Smooth muscle cell (in vitro differentiated cells): ENCODE measurements at regions not wholly inside any gene's neighbourhood (a gene's known extent, or its start where the extent isn't known, plus 50 kb on each side); places are given as distances from the start of the nearest gene placed in this dataset.

Experiments
- DNase-seq: peaks from one replicate; lab custom pipeline; 2025; ENCODE audit not compliant: unreplicated experiment; lab: John Stamatoyannopoulos, UW
- H2AFZ ChIP-seq: fragments of 200-600 bp; sonication (generic); 2 replicates; pipeline ENCODE4 v1.6.0; 2016; ENCODE audit warnings: antibody characterized with exemption, low read depth, mild to moderate bottlenecking
- H3F3A ChIP-seq: fragments of 200-600 bp; sonication (generic); 2 replicates; pipeline ENCODE4 v1.6.0; 2017; ENCODE audit warnings: antibody characterized with exemption, low read depth
- H3K27ac ChIP-seq: fragments of 200-600 bp; sonication (generic); 2 replicates; pipeline ENCODE4 v1.5.1; 2016; ENCODE audit warnings: low read depth, mild to moderate bottlenecking
- H3K27me3 ChIP-seq: fragments of 200-600 bp; sonication (generic); 2 replicates; pipeline ENCODE4 v1.6.1; 2016; ENCODE audit warnings: low read depth, mild to moderate bottlenecking
- H3K36me3 ChIP-seq: fragments of 200-600 bp; sonication (generic); 2 replicates; pipeline ENCODE4 v1.5.1; 2016; ENCODE audit warnings: low read depth
- H3K4me1 ChIP-seq: fragments of 200-600 bp; sonication (generic); 2 replicates; pipeline ENCODE4 v1.5.1; 2016; ENCODE audit warnings: low read depth
- H3K4me2 ChIP-seq: fragments of 200-600 bp; sonication (generic); 2 replicates; pipeline ENCODE4 v1.6.0; 2016; ENCODE audit warnings: mild to moderate bottlenecking
- H3K4me3 ChIP-seq: fragments of 200-600 bp; sonication (generic); 2 replicates; pipeline ENCODE4 v1.5.1; 2016; ENCODE audit warnings: mild to moderate bottlenecking
- H3K79me2 ChIP-seq: fragments of 200-600 bp; sonication (generic); 2 replicates; pipeline ENCODE4 v1.6.0; 2016; ENCODE audit warnings: low read depth, mild to moderate bottlenecking
- H3K9ac ChIP-seq: fragments of 200-600 bp; sonication (generic); 2 replicates; pipeline ENCODE4 v1.6.0; 2016; ENCODE audit warnings: low read depth
- H3K9me3 ChIP-seq: fragments of 200-600 bp; sonication (generic); replicated peaks from 2 replicates; pipeline ENCODE4 v1.5.1; 2016; ENCODE audit warnings: low read depth
- H4K20me1 ChIP-seq: fragments of 200-600 bp; sonication (generic); 2 replicates; pipeline ENCODE4 v1.6.0; 2016; ENCODE audit warnings: low read depth
- WGBS: methylation state at CpG from one replicate; pipeline ENCODE4 v1.1.7; 2016; ENCODE audit warnings: low lambda C conversion rate; 5-methylcytosine and 5-hydroxymethylcytosine counted together
- TF ChIP-seq, protein P1 (sequence below): fragments of 200-600 bp; sonication (generic); IDR thresholded peaks from 2 replicates; pipeline ENCODE4 v1.5.1; 2017; ENCODE audit warnings: borderline replicate concordance, mild to moderate bottlenecking, antibody characterized with exemption; ENCODE audit not compliant: insufficient read depth, poor library complexity, severe bottlenecking

DNA sequence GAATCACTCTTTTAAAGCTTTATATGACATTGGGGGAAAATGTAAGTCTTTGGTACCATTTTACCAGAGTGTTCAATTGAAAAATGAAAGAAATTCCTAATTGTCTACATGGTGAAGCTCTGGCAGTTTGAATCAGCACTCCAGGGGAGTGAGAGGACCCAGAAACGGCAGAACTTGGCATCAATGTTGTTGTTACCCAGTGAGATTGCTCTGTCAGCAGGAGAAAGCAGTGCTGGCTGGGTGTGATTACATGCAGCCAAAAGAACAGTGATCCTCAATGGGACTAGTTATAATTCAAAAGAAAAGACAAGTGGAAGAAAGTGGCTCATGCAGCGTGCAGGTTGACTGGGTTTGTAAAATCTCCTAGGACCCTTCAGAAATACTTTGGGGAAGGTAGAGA lies 206.4 kb downstream of the PTPRC start:
- Histone ChIP-seq H3K4me2 (no peak overlapping the region), H3K79me2 (peaks cover 38% of the 10 kb centered on the region), H3K27ac (peak overlapping the region; percentile 37), H3K4me3 (no peak overlapping the region), H3K4me1 (no peaks in the 10 kb centered on the region), H2AFZ (no peak overlapping the region), H3F3A (peaks cover 37% of the 10 kb centered on the region), H3K9me3 (no peaks in the 10 kb centered on the region), H4K20me1 (peaks cover 49% of the 10 kb centered on the region), H3K9ac (no peak overlapping the region), H3K27me3 (no peaks in the 10 kb centered on the region), H3K36me3 (peaks cover 19% of the 10 kb centered on the region)
- 92% methylated on average over 2 of the region's 2 CpGs for WGBS
- no peak for DNase-seq
- TF ChIP-seq, protein P1, sequence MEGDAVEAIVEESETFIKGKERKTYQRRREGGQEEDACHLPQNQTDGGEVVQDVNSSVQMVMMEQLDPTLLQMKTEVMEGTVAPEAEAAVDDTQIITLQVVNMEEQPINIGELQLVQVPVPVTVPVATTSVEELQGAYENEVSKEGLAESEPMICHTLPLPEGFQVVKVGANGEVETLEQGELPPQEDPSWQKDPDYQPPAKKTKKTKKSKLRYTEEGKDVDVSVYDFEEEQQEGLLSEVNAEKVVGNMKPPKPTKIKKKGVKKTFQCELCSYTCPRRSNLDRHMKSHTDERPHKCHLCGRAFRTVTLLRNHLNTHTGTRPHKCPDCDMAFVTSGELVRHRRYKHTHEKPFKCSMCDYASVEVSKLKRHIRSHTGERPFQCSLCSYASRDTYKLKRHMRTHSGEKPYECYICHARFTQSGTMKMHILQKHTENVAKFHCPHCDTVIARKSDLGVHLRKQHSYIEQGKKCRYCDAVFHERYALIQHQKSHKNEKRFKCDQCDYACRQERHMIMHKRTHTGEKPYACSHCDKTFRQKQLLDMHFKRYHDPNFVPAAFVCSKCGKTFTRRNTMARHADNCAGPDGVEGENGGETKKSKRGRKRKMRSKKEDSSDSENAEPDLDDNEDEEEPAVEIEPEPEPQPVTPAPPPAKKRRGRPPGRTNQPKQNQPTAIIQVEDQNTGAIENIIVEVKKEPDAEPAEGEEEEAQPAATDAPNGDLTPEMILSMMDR: no peak

DNA sequence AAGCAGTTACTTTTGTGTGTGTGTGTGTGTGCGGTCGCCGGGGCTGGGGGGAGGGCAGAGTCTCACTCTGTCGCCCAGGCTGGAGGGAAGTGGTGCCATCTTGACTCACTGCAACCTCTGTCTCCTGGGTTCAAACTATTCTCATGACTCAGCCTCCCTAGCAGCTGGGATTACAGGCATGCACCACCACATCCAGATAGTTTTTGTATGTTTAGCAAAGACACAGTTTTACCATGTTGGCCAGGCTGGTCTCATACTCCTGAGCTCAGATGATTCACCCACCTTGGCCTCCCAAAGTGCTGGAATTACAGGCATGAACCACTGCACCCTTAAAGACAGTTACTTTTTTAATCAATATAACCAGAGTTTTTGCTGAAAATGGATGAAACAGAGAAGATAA lies 207.0 kb downstream of the PTPRC start:
- Histone ChIP-seq H3K27ac (peak overlapping the region; percentile 37), H3K4me3 (no peak overlapping the region), H3F3A (peaks cover 37% of the 10 kb centered on the region), H3K79me2 (peaks cover 40% of the 10 kb centered on the region), H2AFZ (no peak overlapping the region), H3K9me3 (no peaks in the 10 kb centered on the region), H3K9ac (no peak overlapping the region), H3K27me3 (no peaks in the 10 kb centered on the region), H3K4me2 (no peak overlapping the region), H3K36me3 (peaks cover 20% of the 10 kb centered on the region), H3K4me1 (no peaks in the 10 kb centered on the region), H4K20me1 (peaks cover 55% of the 10 kb centered on the region)
- WGBS: 68% methylated on average over 4 of the region's 4 CpGs
- DNase-seq: no peak
- TF ChIP-seq, protein P1: no peak

DNA sequence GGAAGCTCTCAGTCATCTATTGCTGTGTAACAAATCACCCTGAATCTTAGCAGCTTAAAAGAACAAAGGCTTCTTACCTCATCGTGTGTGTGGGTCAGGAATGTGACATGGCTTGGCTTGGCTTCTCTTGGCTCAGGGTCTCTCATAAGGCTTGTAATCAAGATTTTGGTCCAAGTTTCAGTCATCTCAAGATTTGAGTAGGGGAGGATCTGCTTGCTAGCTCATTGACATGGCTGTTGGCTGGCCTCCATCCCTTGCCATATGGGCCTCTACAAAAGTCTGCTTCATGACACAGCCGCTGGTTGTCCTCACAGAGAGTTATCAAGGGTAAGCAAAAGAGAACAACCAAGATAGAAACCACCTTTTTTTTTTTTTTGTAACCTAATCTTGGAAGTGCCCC lies 207.7 kb downstream of the PTPRC start:
- Histone ChIP-seq H3F3A (peaks cover 37% of the 10 kb centered on the region), H3K4me2 (no peak overlapping the region), H3K4me1 (no peaks in the 10 kb centered on the region), H3K36me3 (peaks cover 25% of the 10 kb centered on the region), H4K20me1 (peaks cover 58% of the 10 kb centered on the region), H3K9me3 (no peaks in the 10 kb centered on the region), H3K79me2 (peaks cover 39% of the 10 kb centered on the region), H3K9ac (no peak overlapping the region), H2AFZ (no peak overlapping the region), H3K27ac (peak overlapping the region; percentile 25), H3K27me3 (no peaks in the 10 kb centered on the region), H3K4me3 (no peak overlapping the region)
- DNase-seq: no peak
- TF ChIP-seq, protein P1: no peak
- 94% methylated on average over 2 of the region's 2 CpGs for WGBS

DNA sequence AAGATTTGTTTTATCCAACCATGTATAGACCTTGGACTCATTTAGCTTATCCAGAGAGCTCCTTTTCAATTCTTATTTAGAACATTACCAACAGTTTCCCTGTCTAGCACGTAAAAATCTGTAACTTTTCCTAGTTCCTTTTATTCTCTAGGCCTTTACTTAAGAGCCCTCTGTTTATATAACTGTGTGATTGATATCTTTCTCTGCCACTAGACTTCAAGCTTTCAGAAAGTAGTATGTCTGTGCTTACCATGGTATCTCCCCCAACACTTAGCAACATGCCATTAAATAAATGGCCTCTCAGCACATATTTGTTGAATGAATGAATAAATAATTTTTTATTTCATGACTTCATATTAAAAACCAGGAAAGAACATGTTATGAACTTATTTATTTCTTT lies 209.4 kb downstream of the PTPRC start:
- H3F3A ChIP-seq: peaks cover 36% of the 10 kb centered on the region
- H3K27ac ChIP-seq: peak overlapping the region; percentile 21
- H3K27me3 ChIP-seq: no peaks in the 10 kb centered on the region
- peaks cover 56% of the 10 kb centered on the region for H3K79me2 ChIP-seq
- WGBS: 89% methylated on average over 1 of the region's 1 CpG
- peaks cover 25% of the 10 kb centered on the region for H3K36me3 ChIP-seq
- no peak overlapping the region for H2AFZ ChIP-seq
- no peak overlapping the region for H3K4me2 ChIP-seq
- H4K20me1 ChIP-seq: peaks cover 65% of the 10 kb centered on the region
- no peak for DNase-seq
- TF ChIP-seq, protein P1: no peak
- no peak overlapping the region for H3K4me3 ChIP-seq
- H3K9ac ChIP-seq: no peak overlapping the region
- no peaks in the 10 kb centered on the region for H3K9me3 ChIP-seq
- H3K4me1 ChIP-seq: no peaks in the 10 kb centered on the region
